HG03280 (cell line): ENCODE measurements at regions not wholly inside any gene's neighbourhood (a gene's known extent, or its start where the extent isn't known, plus 50 kb on each side); places are given as distances from the start of the nearest gene placed in this dataset.

Experiments used
- ATAC-seq: cut with Tn5 transposase; IDR thresholded peaks from one replicate; pipeline ENCODE4 v1.9.1; 2021; ENCODE audit warnings: mild to moderate bottlenecking, moderate library complexity; ENCODE audit not compliant: unreplicated experiment

DNA sequence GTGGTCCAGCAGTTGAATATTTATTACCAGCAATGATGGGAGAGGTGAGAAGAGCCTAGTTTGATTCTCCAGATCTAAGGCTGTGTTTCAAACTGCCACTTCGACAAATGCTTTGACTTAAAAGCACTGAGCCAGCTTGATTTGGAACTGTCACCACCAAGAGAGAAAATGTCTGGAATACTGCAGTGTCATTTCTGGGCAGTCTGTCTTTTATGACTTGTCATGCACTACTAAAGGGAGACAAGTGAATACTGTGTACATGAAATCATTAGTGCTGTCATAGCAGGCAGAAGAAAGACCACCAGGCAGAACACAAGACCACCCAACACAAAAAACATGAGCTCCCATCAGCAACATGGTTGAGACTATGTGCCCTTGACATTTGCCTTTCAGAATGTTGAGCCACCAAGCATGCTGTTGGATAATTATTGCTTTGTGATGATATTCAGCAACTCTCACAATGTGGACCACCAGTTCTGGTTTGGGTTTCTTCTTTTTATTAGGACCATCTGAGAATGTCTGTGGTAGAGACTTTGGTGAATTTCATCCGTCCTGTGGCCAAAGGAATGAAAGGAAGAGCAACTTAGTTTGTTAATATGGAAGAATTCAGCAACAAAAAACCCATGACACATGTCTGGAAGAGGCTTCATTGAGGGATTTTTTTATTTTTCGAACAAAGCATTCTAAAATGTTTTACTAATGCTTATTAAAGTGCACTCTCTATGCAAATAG lies 125.8 kb downstream of the NTMT2 start:
- no peak for ATAC-seq

DNA sequence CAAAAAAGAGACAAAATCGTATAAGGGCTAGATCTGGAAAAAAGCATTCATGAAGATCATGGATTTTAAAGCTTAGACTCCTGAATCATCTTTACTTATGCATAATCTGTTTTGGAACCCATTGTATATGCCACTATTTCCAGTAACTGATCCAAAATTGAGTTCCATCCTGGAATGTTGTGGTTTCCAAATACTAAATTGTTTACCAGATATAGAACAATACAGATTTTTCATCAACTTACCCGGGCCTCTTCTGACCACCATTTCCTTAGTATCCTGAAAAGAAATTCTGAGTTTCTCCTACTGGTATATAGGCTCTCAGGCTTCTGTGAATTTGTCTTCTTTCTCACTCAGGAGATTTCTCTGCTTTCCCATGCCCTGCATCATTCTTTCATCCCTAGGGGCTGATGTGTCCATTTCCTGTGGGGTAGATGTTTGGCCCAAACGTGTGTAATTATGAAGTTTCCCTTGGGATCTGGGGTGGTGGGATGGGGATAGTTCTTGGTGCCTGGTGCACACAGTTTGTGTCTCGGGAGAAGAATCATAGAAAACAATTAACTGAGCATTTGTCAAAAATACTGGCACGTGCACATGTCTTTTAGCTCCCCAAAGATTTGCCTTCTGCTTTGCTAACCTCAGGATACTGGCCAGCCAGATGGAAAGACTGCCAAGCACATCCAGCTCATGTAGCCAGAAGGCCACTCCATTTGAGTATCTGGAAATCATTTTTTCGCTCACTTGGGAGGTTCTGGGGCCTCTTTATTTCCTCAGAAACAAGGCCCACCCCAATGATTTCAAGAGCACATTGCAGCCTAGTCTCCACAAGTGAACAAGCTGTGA lies 127.8 kb downstream of the NTMT2 start:
- ATAC-seq, result no peak

DNA sequence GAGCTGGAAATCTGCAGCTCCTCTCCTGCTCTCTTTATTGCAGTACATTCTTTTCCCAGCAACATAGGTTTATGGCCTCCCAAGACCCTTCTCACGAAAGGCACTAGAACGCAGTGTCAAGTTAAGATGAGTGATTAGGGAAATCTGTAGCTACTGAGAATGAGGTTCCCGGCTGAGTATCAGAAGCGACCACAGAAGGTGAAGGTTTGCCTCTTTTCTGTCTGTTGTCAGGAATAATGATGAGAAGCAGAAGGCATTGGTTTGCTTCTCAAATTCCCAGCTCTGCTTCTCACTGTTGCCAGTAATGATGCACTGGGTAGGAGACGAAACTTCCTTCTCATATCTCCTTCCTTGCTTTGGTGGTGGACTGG lies 128.4 kb downstream of the NTMT2 start:
- ATAC-seq, result no peak

DNA sequence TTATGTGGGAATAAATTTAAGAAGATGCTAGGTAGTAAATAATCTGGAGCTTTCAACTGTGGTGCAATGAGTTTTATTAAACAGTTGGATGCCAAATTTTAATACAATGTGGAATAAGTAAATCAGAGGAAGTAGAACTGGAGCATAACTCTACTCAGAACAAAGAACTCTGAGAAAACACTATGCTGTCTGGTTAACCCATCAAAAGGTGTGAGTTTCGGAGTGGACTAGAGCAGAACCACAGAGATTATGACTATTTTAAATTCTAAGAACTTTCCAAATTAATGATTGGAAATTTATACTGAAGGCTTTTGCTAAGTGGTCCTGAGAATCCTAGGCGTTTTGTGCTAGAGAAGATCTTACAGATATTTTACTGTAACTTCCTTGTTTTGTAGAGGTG lies 132.2 kb downstream of the NTMT2 start:
- no peak for ATAC-seq

DNA sequence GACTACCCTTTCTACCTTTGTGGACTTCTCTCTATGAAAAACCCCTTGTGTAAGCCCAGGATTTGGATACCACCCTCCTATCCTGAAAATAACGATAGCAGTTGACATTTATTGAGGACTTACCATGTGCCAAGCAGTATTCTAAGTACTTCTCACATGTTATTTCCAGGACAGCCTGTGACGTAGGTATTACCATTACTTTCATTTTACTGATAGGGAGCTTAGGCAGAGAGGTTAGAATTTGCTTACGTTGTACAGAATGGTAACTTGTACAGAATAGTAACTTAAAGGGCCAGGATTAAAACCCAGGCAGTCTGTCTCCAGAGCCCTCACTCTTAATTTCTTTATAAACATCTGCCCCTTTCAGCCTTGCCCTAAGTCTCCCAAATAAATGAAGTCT lies 138.3 kb downstream of the NTMT2 start:
- ATAC-seq, result no peak

DNA sequence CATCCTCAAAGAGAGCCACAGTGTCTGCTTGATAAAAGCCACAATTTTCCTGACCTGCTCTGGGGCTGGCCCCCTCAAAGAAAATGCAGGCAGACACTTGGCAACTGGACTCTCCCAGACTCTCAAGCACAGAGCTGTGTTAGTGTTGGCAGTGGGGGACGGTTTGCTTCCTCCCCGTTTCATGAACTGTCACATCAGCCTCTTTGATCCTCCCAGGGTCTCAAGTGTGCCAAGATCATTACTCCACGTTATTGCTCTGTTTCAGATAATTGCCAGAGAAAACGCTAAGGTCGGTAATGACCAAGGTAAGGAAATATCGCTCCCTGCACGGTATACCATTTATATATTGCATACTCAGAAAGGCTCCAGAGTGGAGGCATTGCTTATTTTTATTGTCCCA lies 138.8 kb downstream of the NTMT2 start:
- ATAC-seq, result no peak

DNA sequence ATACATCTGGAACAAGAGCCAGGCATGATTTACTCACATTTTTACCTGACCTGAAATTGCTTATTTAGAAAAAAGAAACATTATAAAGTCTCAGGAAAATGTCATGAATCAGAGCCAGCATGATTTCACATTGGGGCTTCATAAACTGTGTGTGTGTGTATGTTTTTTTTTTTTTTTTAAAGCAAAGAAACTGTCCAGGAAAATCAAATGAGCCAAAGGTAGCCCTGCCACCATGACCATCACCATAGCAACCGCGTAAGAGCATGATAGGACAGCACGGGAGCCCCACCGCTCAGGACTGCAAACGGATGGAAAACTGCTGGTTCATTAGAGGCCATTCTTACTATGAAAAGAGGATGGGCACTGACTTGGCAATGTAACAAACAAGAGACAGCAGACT lies 139.2 kb downstream of the NTMT2 start:
- ATAC-seq, result no peak

DNA sequence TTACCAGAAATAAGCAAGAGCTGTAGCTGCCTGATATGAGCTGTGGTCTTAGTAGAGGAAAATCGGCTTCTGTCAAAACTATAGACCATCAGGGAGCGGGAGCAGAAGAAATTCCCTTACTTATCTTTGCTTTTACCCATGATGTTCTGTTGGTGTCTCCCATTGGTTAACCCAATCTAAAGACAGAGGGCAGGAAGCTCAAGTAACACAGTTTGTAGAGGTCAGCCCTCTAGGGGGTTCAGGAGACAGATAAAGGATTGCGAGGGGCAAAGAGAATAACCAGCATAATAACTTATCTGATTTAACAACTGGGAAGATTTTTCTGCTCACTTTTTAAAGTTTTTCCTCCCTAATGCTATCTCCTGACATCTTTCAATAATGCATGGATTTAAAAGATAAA lies 142.4 kb downstream of the NTMT2 start:
- ATAC-seq, result no peak

DNA sequence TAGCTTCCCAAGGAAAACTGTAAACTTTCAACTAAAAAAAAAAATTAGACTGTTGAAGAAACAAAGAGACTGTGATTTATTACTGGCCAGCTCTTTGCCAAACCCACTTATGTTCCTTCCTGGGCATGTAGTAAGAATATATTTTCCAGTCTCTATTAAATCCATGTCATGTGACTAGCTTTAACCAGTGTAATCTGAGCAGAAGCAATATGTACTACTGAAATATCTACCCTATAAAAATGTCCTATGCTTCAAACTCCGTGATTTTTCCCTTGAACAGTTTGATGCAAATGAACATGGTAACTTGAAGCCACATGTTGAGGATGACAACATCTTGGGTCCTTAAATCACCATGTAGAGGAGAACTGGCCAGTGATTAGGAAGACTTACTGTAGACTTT lies 144.5 kb downstream of the NTMT2 start:
- ATAC-seq, result no peak

DNA sequence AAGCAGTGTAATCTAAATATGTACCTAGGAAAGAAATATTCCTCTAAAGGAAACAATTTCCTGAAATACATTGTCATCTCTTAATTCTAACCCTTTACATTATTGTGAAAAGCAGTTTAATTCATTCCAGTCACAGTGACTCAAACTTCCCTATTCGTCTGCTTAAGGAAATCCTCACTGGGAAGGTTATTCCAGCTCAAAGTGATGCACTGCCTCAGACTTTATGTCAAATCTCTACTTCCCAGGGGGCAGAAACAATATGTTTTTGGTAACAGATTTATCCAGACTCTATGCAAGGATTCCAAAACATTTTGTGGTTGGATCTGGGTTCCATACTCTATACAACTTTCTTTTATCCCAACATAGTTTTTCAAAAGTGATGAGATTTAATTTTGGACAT lies 145.2 kb downstream of the NTMT2 start:
- ATAC-seq, result no peak

DNA sequence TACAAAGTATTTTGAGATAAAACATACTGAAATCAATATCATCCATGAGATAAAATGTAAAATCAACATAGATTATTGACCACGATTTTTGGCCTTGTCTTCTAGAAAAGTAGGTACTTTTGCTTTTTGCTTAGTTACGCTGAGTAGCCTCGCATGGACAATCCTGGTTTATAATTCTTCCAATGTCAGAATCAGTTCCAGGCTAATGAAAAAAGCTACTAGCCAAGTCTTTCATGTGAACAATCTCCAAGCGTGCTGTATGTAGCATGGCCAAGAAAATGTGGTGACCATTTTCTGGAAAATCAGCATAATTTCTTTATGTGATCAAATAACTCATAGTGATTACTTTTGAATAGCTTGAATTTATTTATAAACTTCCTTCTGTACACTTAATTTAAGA lies 145.8 kb downstream of the NTMT2 start:
- ATAC-seq, result no peak

DNA sequence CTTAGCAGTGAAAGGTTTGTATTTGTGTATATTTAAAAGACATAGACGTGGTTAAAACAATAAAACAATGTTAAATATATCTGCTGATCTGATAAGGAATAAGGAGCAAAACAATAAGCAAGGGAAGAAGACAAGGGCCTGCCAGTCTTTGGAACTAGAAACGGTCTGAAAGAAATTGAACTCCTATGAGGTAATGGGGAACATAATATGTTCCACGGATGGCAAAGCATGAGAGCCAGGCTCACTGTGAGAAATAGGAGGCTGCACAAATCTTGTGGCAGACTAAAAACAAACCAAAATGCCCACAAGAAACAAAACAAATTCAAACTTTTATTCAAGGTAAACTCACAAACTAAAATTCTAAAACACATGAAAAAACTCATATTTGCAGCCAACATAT lies 150.5 kb downstream of the NTMT2 start:
- ATAC-seq, result no peak

DNA sequence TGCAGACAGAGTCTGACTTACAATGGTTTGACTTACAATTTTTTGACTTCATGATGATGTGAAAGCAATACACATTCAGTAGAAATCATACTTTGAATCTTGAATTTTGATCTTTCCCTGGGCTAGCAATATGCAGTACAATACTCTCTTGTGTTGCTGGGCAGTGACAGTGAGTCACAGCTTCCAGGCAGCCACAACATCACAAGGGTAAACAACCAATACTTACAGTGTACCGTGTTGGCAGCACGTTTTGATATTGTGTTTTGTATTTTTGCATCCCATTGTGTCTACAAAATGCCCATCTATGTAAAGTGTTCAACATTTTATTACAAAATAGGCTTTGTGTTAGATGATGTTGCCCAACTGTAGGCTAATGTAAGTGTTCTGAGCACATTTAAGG lies 150.9 kb downstream of the NTMT2 start:
- no peak for ATAC-seq

DNA sequence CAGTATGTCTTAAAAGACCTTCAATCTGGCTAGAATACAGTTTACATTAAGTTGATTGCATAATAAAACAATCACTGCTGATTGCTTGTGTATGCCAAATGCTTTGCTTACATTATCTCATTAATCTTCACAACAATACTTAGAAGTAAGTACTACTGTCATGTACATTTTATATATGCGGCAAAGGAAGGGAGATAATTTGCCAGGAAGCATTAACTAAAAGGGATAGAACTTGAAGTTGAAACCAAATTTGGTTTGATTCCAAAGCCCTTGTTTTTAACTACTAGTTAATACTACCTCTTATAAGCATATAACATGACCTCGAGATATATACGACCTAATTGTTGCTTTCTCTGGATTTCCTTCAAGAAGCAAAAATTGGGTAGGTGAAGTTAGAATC lies 155.8 kb downstream of the NTMT2 start:
- ATAC-seq, result no peak

DNA sequence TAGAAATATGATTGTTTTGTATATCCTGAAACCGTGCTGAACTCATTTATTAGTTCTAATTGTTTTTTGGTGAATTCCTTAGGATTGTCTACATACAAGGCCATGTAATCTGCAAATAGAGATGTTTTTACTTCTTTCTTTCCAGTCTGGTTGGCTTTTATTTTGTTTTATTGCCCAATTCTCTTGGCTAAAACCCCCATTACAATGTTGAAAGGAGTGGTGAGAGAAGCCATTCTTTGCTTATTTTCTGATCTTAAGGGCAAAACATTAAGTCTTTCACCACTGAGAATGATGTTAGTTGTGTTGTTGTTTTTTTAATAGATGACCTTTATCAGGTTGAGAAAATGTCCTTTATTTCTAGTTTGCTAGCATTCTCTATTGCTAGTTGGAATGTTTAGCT lies 157.3 kb downstream of the NTMT2 start:
- ATAC-seq, result no peak

DNA sequence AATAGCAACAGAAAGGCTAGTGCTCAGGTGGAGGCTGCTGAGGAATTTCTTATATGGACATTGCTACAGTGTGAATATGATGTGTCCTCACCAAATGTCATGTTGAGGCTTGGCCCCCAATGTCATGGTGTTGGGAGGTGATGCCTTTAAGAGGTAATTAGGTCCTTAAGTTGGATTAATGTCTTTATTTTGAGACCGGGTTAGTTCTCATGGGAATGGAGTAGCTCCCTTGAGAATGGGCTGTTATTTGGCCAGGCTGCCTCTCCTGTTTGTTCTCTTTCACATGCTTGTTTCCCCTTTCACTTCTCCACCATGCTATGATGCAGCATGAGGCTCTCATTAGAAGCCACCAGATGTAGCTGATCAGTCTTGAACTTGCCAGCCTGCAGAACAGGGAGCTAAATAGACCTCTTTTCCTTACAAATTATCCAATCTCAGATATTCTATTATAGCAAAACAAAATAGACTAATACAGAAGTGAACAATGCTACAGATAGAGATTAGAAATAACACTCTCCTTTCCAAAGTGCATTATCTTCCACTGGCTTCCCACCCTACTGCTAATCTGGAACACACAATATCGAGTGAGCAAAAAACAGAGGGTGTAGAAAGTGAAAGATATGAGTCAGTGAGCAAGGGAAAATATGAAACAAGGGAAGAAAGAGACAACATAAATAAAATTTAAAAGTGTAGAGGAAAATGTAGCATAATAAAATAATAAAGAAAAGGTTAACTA lies 160.2 kb downstream of the NTMT2 start:
- no peak for ATAC-seq

DNA sequence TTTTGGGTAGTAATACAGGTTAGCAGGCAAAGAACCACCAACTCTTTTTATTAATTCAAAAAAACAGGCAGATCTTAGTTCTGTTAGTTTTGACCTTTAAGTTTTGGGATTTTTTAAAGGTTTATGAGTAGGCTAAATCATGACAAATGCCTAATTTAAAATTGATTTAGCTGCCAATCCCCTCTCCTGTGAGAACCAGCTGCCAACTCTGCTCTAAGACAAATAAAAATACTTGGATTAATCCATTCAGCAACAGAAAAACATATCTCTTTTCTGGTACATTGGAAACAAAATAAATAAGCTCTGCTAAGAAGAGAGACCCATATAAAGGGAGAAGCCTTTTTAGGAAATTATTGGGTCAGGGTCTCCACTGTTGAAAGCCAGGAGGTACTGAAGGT lies 160.8 kb downstream of the NTMT2 start:
- no peak for ATAC-seq

DNA sequence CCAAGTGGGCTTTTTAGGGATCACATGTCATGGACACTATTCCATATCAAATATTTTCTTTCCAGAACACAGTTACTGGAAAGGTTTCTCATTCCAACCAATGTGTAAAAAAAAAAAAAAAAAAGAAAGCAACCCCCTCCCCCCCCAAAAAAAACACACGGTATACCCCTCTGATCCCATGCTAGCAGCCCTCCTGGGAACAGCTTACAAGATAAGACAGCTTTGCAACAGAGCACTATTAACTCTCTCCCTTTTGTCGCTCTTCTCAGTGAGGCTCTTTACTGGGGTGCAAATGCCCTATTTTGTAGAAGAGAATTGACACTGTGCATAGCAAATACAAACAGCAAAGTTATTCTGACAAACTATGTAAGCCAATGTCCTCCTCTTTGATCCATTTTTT lies 161.2 kb downstream of the NTMT2 start:
- ATAC-seq, result no peak

DNA sequence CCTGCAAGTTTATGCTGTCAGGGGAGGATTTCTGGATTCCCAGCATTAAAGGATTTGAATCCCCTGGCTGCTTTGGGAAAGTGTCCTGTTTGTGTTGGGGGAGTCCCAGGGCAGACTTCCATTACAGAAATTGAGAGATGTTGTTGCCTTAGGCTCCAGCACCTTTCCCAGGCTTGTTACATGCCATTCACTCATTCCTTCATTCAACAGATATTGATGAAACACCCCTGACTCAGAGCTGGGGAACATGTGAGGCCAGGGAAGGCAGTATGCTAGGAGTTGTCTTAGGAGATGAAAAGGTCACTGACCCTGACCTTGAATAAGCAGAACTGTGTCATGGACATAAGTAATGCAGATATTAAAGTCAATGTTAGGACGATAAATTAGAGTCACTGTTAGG lies 161.7 kb downstream of the NTMT2 start:
- no peak for ATAC-seq

DNA sequence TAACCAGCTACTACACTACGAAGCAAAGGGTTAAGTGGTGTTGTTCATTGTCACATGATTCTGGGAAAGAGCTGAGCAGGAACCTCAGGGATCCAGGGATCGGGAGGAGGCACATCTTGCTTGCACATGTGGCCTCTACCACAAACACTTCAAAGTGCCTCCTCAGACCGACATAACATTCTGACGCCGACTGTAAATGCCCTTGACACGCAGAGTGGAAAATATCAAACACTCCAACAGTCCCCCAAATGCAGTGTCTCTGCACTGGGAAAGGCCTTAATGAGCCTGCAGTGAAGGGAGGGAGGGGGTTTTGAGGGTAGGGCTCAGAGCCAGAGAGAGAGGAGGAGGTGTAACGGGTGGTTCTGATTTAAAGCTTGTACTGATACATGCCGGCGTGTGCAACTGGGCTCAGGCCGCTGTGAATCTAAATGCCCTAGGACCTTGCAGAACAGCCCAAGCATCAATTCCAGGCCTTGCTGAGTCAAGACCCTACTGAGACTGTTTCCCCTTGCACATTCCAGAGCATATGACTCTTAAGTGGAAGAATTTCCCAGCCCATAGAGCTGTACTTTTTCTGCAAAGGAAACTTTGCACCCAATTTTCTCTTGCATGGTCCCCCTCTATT lies 163.7 kb downstream of the NTMT2 start:
- ATAC-seq, result no peak

DNA sequence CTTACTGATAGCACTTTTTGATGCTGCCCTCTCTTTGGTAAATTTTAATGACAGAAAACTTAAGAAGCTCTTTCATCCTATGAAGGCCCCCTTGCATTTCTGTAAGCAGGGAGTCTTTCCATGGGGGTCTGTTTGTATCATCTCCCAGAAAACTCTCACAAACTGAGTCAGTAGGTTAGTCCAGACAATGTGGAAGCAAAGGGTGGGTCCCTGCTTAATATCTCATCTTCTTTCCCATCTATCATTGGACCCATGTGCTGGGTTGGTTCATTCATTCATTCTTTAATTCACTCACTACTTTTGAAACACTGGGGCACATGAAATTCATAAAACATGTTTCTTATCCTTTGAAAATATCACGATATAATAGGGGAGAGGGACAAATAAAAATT lies 164.3 kb downstream of the NTMT2 start:
- ATAC-seq, result no peak

DNA sequence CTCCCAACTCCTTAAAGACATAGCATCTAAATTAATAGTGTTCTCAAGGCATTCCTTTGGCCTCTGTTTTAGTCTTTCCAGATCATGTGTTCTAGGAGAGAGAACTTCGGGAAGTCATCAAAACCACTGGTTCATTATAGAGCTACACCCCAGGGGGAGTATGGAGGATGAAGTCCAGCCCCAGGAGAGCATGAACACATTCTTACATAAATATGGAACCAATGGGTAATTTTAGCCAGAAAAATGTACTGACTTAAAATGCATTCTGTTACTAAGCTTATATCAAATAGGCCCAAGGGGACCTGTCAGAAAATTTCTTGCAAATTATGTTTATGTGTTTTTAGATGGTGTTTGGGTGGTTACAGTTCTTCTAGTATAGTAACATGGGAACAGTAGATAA lies 165.2 kb downstream of the NTMT2 start:
- ATAC-seq, result no peak
